Uterus (tissue), 2 donors: ENCODE measurements at regions not wholly inside any gene's neighbourhood (a gene's known extent, or its start where the extent isn't known, plus 50 kb on each side); places are given as distances from the start of the nearest gene placed in this dataset.

ENCODE experiments used
- CTCF ChIP-seq, 4 experiments: fragments of 200-600 bp in 2 of 4; fragments of 450-650 bp in 2 of 4; sonication (generic) in 2 of 4; IDR thresholded peaks; one replicate each; pipeline ENCODE4 v1.5.1; 2016 to 2019; ENCODE audit warnings: antibody characterized with exemption in 4 of 4, mild to moderate bottlenecking in 2 of 4, moderate library complexity in 1 of 4
- POLR2A ChIP-seq, 2 donors: fragments of 450-650 bp; IDR thresholded peaks; one replicate each; pipeline ENCODE4 v1.6.1; 2016; ENCODE audit warnings: antibody characterized with exemption in 2 of 2, mild to moderate bottlenecking in 1 of 2, moderate library complexity in 1 of 2

GRCh38 chr3:161987933-161988332 lies 491.3 kb downstream of the OTOL1 start:
- TF ChIP-seq CTCF (IDR thresholded peaks at IDR 0.05), result no peak
- no peak for TF ChIP-seq POLR2A (IDR thresholded peaks at IDR 0.05)
